H9 (cell line): ENCODE measurements at regions not wholly inside any gene's neighbourhood (a gene's known extent, or its start where the extent isn't known, plus 50 kb on each side); places are given as distances from the start of the nearest gene placed in this dataset.

ENCODE experiments used
- DNase-seq: peaks from one replicate; pipeline ENCODE4 v3.0.0-alpha.2; 2017
- H2AFZ ChIP-seq: one replicate; pipeline ENCODE4 v1.6.1; 2013; ENCODE audit warnings: mild to moderate bottlenecking, low read length, control low read depth, moderate library complexity
- H2AK5ac ChIP-seq: 2 replicates; pipeline ENCODE4 v1.6.1; 2013; ENCODE audit warnings: low read length, control low read depth, mixed read lengths; ENCODE audit not compliant: insufficient read length
- H2BK120ac ChIP-seq: one replicate; pipeline ENCODE4 v1.6.1; 2013; ENCODE audit warnings: low read depth, mild to moderate bottlenecking, low read length, control low read depth, inconsistent platforms; ENCODE audit not compliant: poor library complexity, severe bottlenecking
- H2BK12ac ChIP-seq: 2 replicates; pipeline ENCODE4 v1.6.1; 2013; ENCODE audit warnings: low read length, control low read depth, mixed read lengths, low read depth; ENCODE audit not compliant: insufficient read length
- H2BK15ac ChIP-seq: 2 replicates; pipeline ENCODE4 v1.6.1; 2013; ENCODE audit warnings: low read depth, low read length, control low read depth
- H2BK20ac ChIP-seq: one replicate; pipeline ENCODE4 v1.6.1; 2013; ENCODE audit warnings: low read depth, mild to moderate bottlenecking, low read length, control low read depth, inconsistent platforms; ENCODE audit not compliant: poor library complexity, severe bottlenecking
- H2BK5ac ChIP-seq: 2 replicates; pipeline ENCODE4 v1.6.1; 2013; ENCODE audit warnings: low read length, control low read depth, mixed read lengths; ENCODE audit not compliant: insufficient read length
- H3K14ac ChIP-seq: 2 replicates; pipeline ENCODE4 v1.6.1; 2013; ENCODE audit warnings: low read length, control low read depth; ENCODE audit not compliant: insufficient read depth
- H3K18ac ChIP-seq: 2 replicates; pipeline ENCODE4 v1.6.1; 2013; ENCODE audit warnings: low read depth, mild to moderate bottlenecking, mixed read lengths, low read length, control low read depth; ENCODE audit not compliant: insufficient read length
- H3K23ac ChIP-seq: 2 replicates; pipeline ENCODE4 v1.6.1; 2013; ENCODE audit warnings: low read length, control low read depth, mixed read lengths, low read depth; ENCODE audit not compliant: insufficient read length
- H3K23me2 ChIP-seq: 2 replicates; pipeline ENCODE4 v1.6.1; 2013; ENCODE audit warnings: low read depth, mild to moderate bottlenecking, mixed read lengths, low read length, control low read depth; ENCODE audit not compliant: insufficient read length, poor library complexity, severe bottlenecking
- H3K27ac ChIP-seq: 2 replicates; pipeline ENCODE4 v1.5.1; 2013; ENCODE audit warnings: low read length, control low read depth, mixed read lengths, low read depth; ENCODE audit not compliant: insufficient read length
- H3K27me3 ChIP-seq: 2 replicates; pipeline ENCODE4 v1.6.1; 2013; ENCODE audit warnings: low read length, control low read depth, inconsistent platforms; ENCODE audit not compliant: insufficient read depth
- H3K4ac ChIP-seq: 2 replicates; pipeline ENCODE4 v1.6.1; 2013; ENCODE audit warnings: low read depth, mild to moderate bottlenecking, control low read depth, inconsistent platforms, low read length, moderate library complexity
- H3K4me1 ChIP-seq: 2 replicates; pipeline ENCODE4 v1.6.1; 2013; ENCODE audit warnings: low read length, control low read depth, inconsistent platforms; ENCODE audit not compliant: insufficient read depth
- H3K4me2 ChIP-seq: 2 replicates; pipeline ENCODE4 v1.6.1; 2013; ENCODE audit warnings: low read length, control low read depth, mixed read lengths; ENCODE audit not compliant: insufficient read length, insufficient read depth
- H3K56ac ChIP-seq: 2 replicates; pipeline ENCODE4 v1.6.1; 2013; ENCODE audit warnings: low read depth, mild to moderate bottlenecking, mixed read lengths, low read length, control low read depth; ENCODE audit not compliant: insufficient read length
- H3K79me1 ChIP-seq: 2 replicates; pipeline ENCODE4 v1.6.1; 2013; ENCODE audit warnings: low read depth, mild to moderate bottlenecking, moderate library complexity, low read length, control low read depth, inconsistent platforms; ENCODE audit not compliant: insufficient read depth, poor library complexity, severe bottlenecking
- H3K79me2 ChIP-seq: 2 replicates; pipeline ENCODE4 v1.6.1; 2013; ENCODE audit warnings: low read length, control low read depth, inconsistent platforms; ENCODE audit not compliant: insufficient read depth
- H3K9ac ChIP-seq: 2 replicates; pipeline ENCODE4 v1.6.1; 2013; ENCODE audit warnings: low read length, control low read depth, mixed read lengths; ENCODE audit not compliant: insufficient read length; ENCODE audit errors: extremely low read depth
- H3K9me3 ChIP-seq: one replicate; pipeline ENCODE4 v1.6.1; 2013; ENCODE audit warnings: low read depth, low read length, inconsistent platforms; ENCODE audit not compliant: control insufficient read depth
- H3T11ph ChIP-seq: one replicate; pipeline ENCODE4 v1.6.1; 2013; ENCODE audit warnings: mild to moderate bottlenecking, low read length, control low read depth, inconsistent platforms
- H4K20me1 ChIP-seq: one replicate; pipeline ENCODE4 v1.6.1; 2013; ENCODE audit not compliant: control insufficient read depth, insufficient read length, insufficient read depth
- H4K5ac ChIP-seq: 2 replicates; pipeline ENCODE4 v1.6.1; 2013; ENCODE audit warnings: low read depth, mild to moderate bottlenecking, mixed read lengths, low read length, control low read depth; ENCODE audit not compliant: insufficient read length
- H4K8ac ChIP-seq: replicated peaks from 2 replicates; pipeline ENCODE4 v1.6.1; 2013; ENCODE audit warnings: low read length, control low read depth, mixed read lengths, low read depth; ENCODE audit not compliant: insufficient read length
- H4K91ac ChIP-seq: 2 replicates; pipeline ENCODE4 v1.6.1; 2013; ENCODE audit warnings: low read depth, mild to moderate bottlenecking, moderate library complexity, mixed read lengths, low read length, control low read depth; ENCODE audit not compliant: insufficient read length
- H3K27ac Mint-ChIP-seq, 3 experiments: 2 replicates in 2 of 3; 3 replicates in 1 of 3; pipeline ENCODE4 v1.8.0; 2020 to 2021; ENCODE audit warnings: mixed read lengths in 3 of 3, mild to moderate bottlenecking in 1 of 3, moderate library complexity in 1 of 3
- H3K27me3 Mint-ChIP-seq: 2 replicates; pipeline ENCODE4 v1.8.0; 2021; ENCODE audit warnings: low read depth, mild to moderate bottlenecking, moderate library complexity, mixed read lengths
- H3K36me3 Mint-ChIP-seq, 3 experiments: 2 replicates in 2 of 3; 3 replicates in 1 of 3; pipeline ENCODE4 v1.8.0; 2020 to 2021; ENCODE audit warnings: low read depth in 3 of 3, mixed read lengths in 3 of 3; ENCODE audit not compliant: insufficient read depth in 1 of 3
- H3K4me1 Mint-ChIP-seq, 2 experiments: 2 replicates each; pipeline ENCODE4 v1.8.0; 2020; ENCODE audit warnings: mixed read lengths in 2 of 2
- H3K4me3 Mint-ChIP-seq, 2 experiments: 2 replicates in 1 of 2; 3 replicates in 1 of 2; pipeline ENCODE4 v1.8.0; 2020 to 2021; ENCODE audit warnings: mild to moderate bottlenecking in 2 of 2, mixed read lengths in 2 of 2, moderate library complexity in 1 of 2
- H3K9me3 Mint-ChIP-seq, 2 experiments: 2 replicates in 1 of 2; 3 replicates in 1 of 2; pipeline ENCODE4 v1.8.0; 2020; ENCODE audit warnings: mild to moderate bottlenecking in 2 of 2, mixed read lengths in 2 of 2, moderate library complexity in 1 of 2
- WGBS: extraction: QIAGEN DNeasy Blood & Tissue Kit; methylation state at CpG from one replicate; pipeline ENCODE4 v1.1.7; 2013; ENCODE audit warnings: missing lambda C conversion rate, low lambda C conversion rate, mixed read lengths; ENCODE audit not compliant: insufficient read length; ENCODE audit errors: extremely low coverage; 5-methylcytosine and 5-hydroxymethylcytosine counted together
- TF ChIP-seq, protein P1 (sequence below): fragments of 200-600 bp; sonication (generic); conservative IDR thresholded peaks from 3 replicates; pipeline ENCODE4 v1.8.0; 2021; ENCODE audit warnings: antibody characterized with exemption, mild to moderate bottlenecking

DNA sequence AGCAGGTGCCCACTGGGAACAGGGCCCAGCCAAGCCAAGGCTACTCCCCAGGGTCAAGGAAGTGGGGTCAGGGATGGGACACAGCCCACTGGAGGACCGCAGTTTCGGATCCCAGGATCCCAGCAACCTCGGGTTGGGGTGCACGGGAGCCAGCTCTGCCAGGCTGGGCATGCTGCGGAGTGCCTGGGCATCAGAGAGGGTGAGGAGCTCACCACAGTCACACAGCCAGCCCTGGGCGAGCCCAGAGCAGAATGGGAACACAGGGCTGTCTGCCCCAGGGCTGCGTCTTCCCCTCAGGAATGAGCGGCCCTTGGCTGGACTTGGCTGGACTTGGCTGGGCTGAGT is 74.3 kb upstream of the SLCO4A1 start:
- Histone ChIP-seq H2BK20ac (no peak overlapping the region), H3K79me1 (no peaks in the 10 kb centered on the region)

More for the DNA sequence above, 74.3 kb upstream of the SLCO4A1 start:
- no peaks in the 10 kb centered on the region for H3K4me1 ChIP-seq
- no peak overlapping the region for H3K27ac ChIP-seq
- H2AFZ ChIP-seq: no peak overlapping the region
- peaks cover 6% of the 10 kb centered on the region for H4K20me1 ChIP-seq
- Mint-ChIP-seq H3K4me1 (peaks cover 0 to 11% of the 10 kb centered on the region in 2 experiments; a peak in 2 of 4 replicates), H3K27ac (no peak overlapping the region), H3K4me3 (no peak overlapping the region), H3K36me3 (peaks cover 0 to 3% (median 3%) of the 10 kb centered on the region in 3 experiments; a peak in 4 of 7 replicates), H3K27me3 (peaks cover 4% of the 10 kb centered on the region), H3K9me3 (peaks cover 4 to 10% of the 10 kb centered on the region in 2 experiments; a peak in 3 of 5 replicates)
- no peak overlapping the region for H4K5ac ChIP-seq
- no peak overlapping the region for H2BK120ac ChIP-seq
- no peak overlapping the region for H3T11ph ChIP-seq
- H3K9me3 ChIP-seq: no peaks in the 10 kb centered on the region
- no peaks in the 10 kb centered on the region for H3K23me2 ChIP-seq
- no peak overlapping the region for H3K56ac ChIP-seq
- no peak overlapping the region for H3K14ac ChIP-seq
- DNase-seq: no peak
- H2BK15ac ChIP-seq: no peak overlapping the region
- H3K79me2 ChIP-seq: no peaks in the 10 kb centered on the region
- no peak overlapping the region for H3K4me2 ChIP-seq
- TF ChIP-seq, protein P1, sequence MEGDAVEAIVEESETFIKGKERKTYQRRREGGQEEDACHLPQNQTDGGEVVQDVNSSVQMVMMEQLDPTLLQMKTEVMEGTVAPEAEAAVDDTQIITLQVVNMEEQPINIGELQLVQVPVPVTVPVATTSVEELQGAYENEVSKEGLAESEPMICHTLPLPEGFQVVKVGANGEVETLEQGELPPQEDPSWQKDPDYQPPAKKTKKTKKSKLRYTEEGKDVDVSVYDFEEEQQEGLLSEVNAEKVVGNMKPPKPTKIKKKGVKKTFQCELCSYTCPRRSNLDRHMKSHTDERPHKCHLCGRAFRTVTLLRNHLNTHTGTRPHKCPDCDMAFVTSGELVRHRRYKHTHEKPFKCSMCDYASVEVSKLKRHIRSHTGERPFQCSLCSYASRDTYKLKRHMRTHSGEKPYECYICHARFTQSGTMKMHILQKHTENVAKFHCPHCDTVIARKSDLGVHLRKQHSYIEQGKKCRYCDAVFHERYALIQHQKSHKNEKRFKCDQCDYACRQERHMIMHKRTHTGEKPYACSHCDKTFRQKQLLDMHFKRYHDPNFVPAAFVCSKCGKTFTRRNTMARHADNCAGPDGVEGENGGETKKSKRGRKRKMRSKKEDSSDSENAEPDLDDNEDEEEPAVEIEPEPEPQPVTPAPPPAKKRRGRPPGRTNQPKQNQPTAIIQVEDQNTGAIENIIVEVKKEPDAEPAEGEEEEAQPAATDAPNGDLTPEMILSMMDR: no peak
- no peak overlapping the region for H2BK12ac ChIP-seq
- H2BK5ac ChIP-seq: no peak overlapping the region
- H3K23ac ChIP-seq: no peak overlapping the region
- no peak overlapping the region for H4K8ac ChIP-seq
- H4K91ac ChIP-seq: no peak overlapping the region
- no peak overlapping the region for H3K18ac ChIP-seq
- no peak overlapping the region for H3K4ac ChIP-seq
- H3K27me3 ChIP-seq: no peaks in the 10 kb centered on the region; the same call in 1 of the 2 replicates
- WGBS: no CpG with 5 or more reads among the region's 8 CpGs
- H3K9ac ChIP-seq: no peak overlapping the region
- no peak overlapping the region for H2AK5ac ChIP-seq
